NCI-H2081 (cell line): ENCODE measurements at regions not wholly inside any gene's neighbourhood (a gene's known extent, or its start where the extent isn't known, plus 50 kb on each side); places are given as distances from the start of the nearest gene placed in this dataset.
"Not testable (repeated sequence)": the region's sequence is repeated elsewhere in the genome, so short reads cannot be mapped to it uniquely, and the experiment has no call there.

Experiments
- DNase-seq, 2 experiments: peaks; one replicate each; lab custom pipeline; 2025; lab: John Stamatoyannopoulos, UW

GRCh38 chr6:15904651-15905376, 224.1 kb upstream of the MYLIP start:
- DNase-seq, result no peak

- no peak for DNase-seq
These were observed 227.5 kb upstream of the MYLIP start for GRCh38 chr6:15901141-15902115.

GRCh38 chr6:15898693-15899092, 230.2 kb upstream of the MYLIP start:
- DNase-seq, result no peak

GRCh38 chr6:15897063-15897876, 231.6 kb upstream of the MYLIP start:
- no peak for DNase-seq

GRCh38 chr6:15894973-15895725, 232.3 kb upstream of the DTNBP1 start:
- DNase-seq, result no peak

- peak in 1 of 2 experiments; percentile 10 for DNase-seq
These were observed 230.9 kb upstream of the DTNBP1 start for GRCh38 chr6:15893556-15894253.

GRCh38 chr6:15892369-15892768, 229.5 kb upstream of the DTNBP1 start:
- no peak for DNase-seq

GRCh38 chr6:15888798-15889772, 226.3 kb upstream of the DTNBP1 start:
- DNase-seq, result no peak

- no peak for DNase-seq
These were observed 224.9 kb upstream of the DTNBP1 start for GRCh38 chr6:15887491-15888461.

- no peak for DNase-seq
These were observed 222.8 kb upstream of the DTNBP1 start for GRCh38 chr6:15885624-15886023.

- not testable (repeated sequence) for DNase-seq
These were observed 220.8 kb upstream of the DTNBP1 start for GRCh38 chr6:15883593-15883992.

GRCh38 chr6:15882915-15883314, 220.1 kb upstream of the DTNBP1 start:
- no peak for DNase-seq

GRCh38 chr6:15882345-15882744, 219.5 kb upstream of the DTNBP1 start:
- no peak for DNase-seq

GRCh38 chr6:15881150-15881549, 218.3 kb upstream of the DTNBP1 start:
- no peak for DNase-seq

GRCh38 chr6:15880262-15880973, 217.6 kb upstream of the DTNBP1 start:
- no peak for DNase-seq

- peak; percentile 39 to 82 for DNase-seq
These were observed 216.8 kb upstream of the DTNBP1 start for GRCh38 chr6:15879371-15880261.

GRCh38 chr6:15877231-15877630, 214.4 kb upstream of the DTNBP1 start:
- no peak for DNase-seq
